Mesodermal cell (in vitro differentiated cells): ENCODE measurements at regions not wholly inside any gene's neighbourhood (a gene's known extent, or its start where the extent isn't known, plus 50 kb on each side); places are given as distances from the start of the nearest gene placed in this dataset.

Source experiments
- H3K27ac ChIP-seq: 2 replicates; pipeline ENCODE4 v1.7.0; 2013; ENCODE audit warnings: mild to moderate bottlenecking, low read depth, low read length, moderate library complexity; ENCODE audit not compliant: severe bottlenecking
- H3K36me3 ChIP-seq: 2 replicates; pipeline ENCODE4 v1.7.1; 2013; ENCODE audit warnings: mild to moderate bottlenecking, low read length, moderate library complexity; ENCODE audit not compliant: control insufficient read depth, insufficient read depth
- H3K4me1 ChIP-seq: one replicate; pipeline ENCODE4 v1.7.1; 2013; ENCODE audit warnings: mild to moderate bottlenecking, low read length; ENCODE audit not compliant: insufficient read depth, control insufficient read depth, poor library complexity, severe bottlenecking
- H3K4me3 ChIP-seq: 2 replicates; pipeline ENCODE4 v1.7.0; 2013; ENCODE audit warnings: low read length, control low read depth, mild to moderate bottlenecking; ENCODE audit not compliant: insufficient read depth, poor library complexity, severe bottlenecking; ENCODE audit errors: extremely low read depth
- H3K9me3 ChIP-seq: 2 replicates; pipeline ENCODE4 v1.7.1; 2013; ENCODE audit warnings: mild to moderate bottlenecking, low read length, moderate library complexity; ENCODE audit not compliant: control insufficient read depth
- WGBS, 2 experiments: methylation state at CpG; one replicate each; pipeline ENCODE4 v1.1.5; 2013; ENCODE audit warnings: missing lambda C conversion rate in 2 of 2; ENCODE audit not compliant: insufficient coverage in 2 of 2; 5-methylcytosine and 5-hydroxymethylcytosine counted together

- Histone ChIP-seq H3K9me3 (no peaks in the 10 kb centered on the region), H3K36me3 (no peaks in the 10 kb centered on the region), H3K4me3 (no peak overlapping the region), H3K4me1 (no peaks in the 10 kb centered on the region), H3K27ac (no peak overlapping the region)
- WGBS, 2 experiments = no CpG with 5 or more reads among the region's 2 CpGs
Observed at GRCh38 chr5:129399069-129399468, 61.0 kb upstream of the ADAMTS19 start.

GRCh38 chr5:129400395-129400983 is 59.6 kb upstream of the ADAMTS19 start:
- no CpG with 5 or more reads among the region's 5 CpGs for WGBS, 2 experiments
- H3K27ac ChIP-seq = no peak overlapping the region
- no peaks in the 10 kb centered on the region for H3K9me3 ChIP-seq
- no peak overlapping the region for H3K4me3 ChIP-seq
- no peaks in the 10 kb centered on the region for H3K4me1 ChIP-seq
- H3K36me3 ChIP-seq = no peaks in the 10 kb centered on the region

- WGBS, 2 experiments = no CpG with 5 or more reads among the region's 2 CpGs
- H3K4me3 ChIP-seq = no peak overlapping the region
- no peaks in the 10 kb centered on the region for H3K9me3 ChIP-seq
- H3K36me3 ChIP-seq = no peaks in the 10 kb centered on the region
- no peak overlapping the region for H3K27ac ChIP-seq
- no peaks in the 10 kb centered on the region for H3K4me1 ChIP-seq
Observed at GRCh38 chr5:129405222-129405621, 54.9 kb upstream of the ADAMTS19 start.

- Histone ChIP-seq H3K9me3 (no peaks in the 10 kb centered on the region), H3K36me3 (no peaks in the 10 kb centered on the region), H3K4me1 (no peaks in the 10 kb centered on the region), H3K27ac (no peak overlapping the region), H3K4me3 (no peak overlapping the region)
Observed at GRCh38 chr5:129406440-129406839, 53.7 kb upstream of the ADAMTS19 start.
